Trophoblast cell (in vitro differentiated cells and primary cell): ENCODE measurements at regions not wholly inside any gene's neighbourhood (a gene's known extent, or its start where the extent isn't known, plus 50 kb on each side); places are given as distances from the start of the nearest gene placed in this dataset.

Source experiments
- DNase-seq, 2 donors: peaks; one replicate each; pipeline ENCODE4 v3.0.0-alpha.2; 2016
- H2AFZ ChIP-seq: 2 replicates; pipeline ENCODE4 v1.6.1; 2013; ENCODE audit warnings: low read length, moderate library complexity, mild to moderate bottlenecking; ENCODE audit not compliant: insufficient read depth, poor library complexity
- H2AK5ac ChIP-seq: 2 replicates; pipeline ENCODE4 v1.6.1; 2013; ENCODE audit warnings: mild to moderate bottlenecking, low read length
- H2BK120ac ChIP-seq: 2 replicates; pipeline ENCODE4 v1.6.1; 2013; ENCODE audit warnings: low read length, mild to moderate bottlenecking, moderate library complexity; ENCODE audit not compliant: insufficient read depth, poor library complexity
- H2BK12ac ChIP-seq: 2 replicates; pipeline ENCODE4 v1.6.1; 2013; ENCODE audit warnings: mild to moderate bottlenecking, low read length, moderate library complexity
- H2BK5ac ChIP-seq: 2 replicates; pipeline ENCODE4 v1.6.1; 2013; ENCODE audit warnings: low read length, low read depth, moderate library complexity, mild to moderate bottlenecking; ENCODE audit not compliant: poor library complexity
- H3K14ac ChIP-seq: 2 replicates; pipeline ENCODE4 v1.6.1; 2013; ENCODE audit warnings: mild to moderate bottlenecking, low read length
- H3K18ac ChIP-seq: 2 replicates; pipeline ENCODE4 v1.6.1; 2013; ENCODE audit warnings: mild to moderate bottlenecking, low read length
- H3K23ac ChIP-seq: 2 replicates; pipeline ENCODE4 v1.6.1; 2013; ENCODE audit warnings: low read length
- H3K27ac ChIP-seq: 2 replicates; pipeline ENCODE4 v1.5.1; 2013; ENCODE audit warnings: low read depth, mild to moderate bottlenecking, inconsistent platforms, low read length, moderate library complexity
- H3K27me3 ChIP-seq: 2 replicates; pipeline ENCODE4 v1.6.1; 2013; ENCODE audit warnings: inconsistent platforms, mild to moderate bottlenecking, low read length, moderate library complexity; ENCODE audit not compliant: insufficient read depth
- H3K36me3 ChIP-seq, 2 experiments: 1 replicate in 1 of 2; 2 replicates in 1 of 2; pipeline ENCODE4 v1.6.1; 2013; ENCODE audit warnings: low read length in 2 of 2, mild to moderate bottlenecking in 2 of 2, moderate library complexity in 1 of 2; ENCODE audit not compliant: insufficient read depth in 2 of 2, control insufficient read depth in 1 of 2
- H3K4ac ChIP-seq: 2 replicates; pipeline ENCODE4 v1.6.1; 2013; ENCODE audit warnings: low read depth, mild to moderate bottlenecking, low read length, moderate library complexity
- H3K4me1 ChIP-seq, 2 experiments: 1 replicate in 1 of 2; 2 replicates in 1 of 2; pipeline ENCODE4 v1.6.1; 2013; ENCODE audit warnings: low read length in 2 of 2, mild to moderate bottlenecking in 2 of 2, moderate library complexity in 1 of 2; ENCODE audit not compliant: insufficient read depth in 2 of 2, control insufficient read depth in 1 of 2
- H3K4me2 ChIP-seq: 2 replicates; pipeline ENCODE4 v1.6.1; 2013; ENCODE audit warnings: inconsistent platforms, mild to moderate bottlenecking, low read length, moderate library complexity
- H3K4me3 ChIP-seq: 2 replicates; pipeline ENCODE4 v1.5.1; 2013; ENCODE audit warnings: mild to moderate bottlenecking, low read depth, low read length, inconsistent platforms
- H3K79me1 ChIP-seq: one replicate; pipeline ENCODE4 v1.6.1; 2013; ENCODE audit warnings: low read length
- H3K79me2 ChIP-seq: 2 replicates; pipeline ENCODE4 v1.6.1; 2013; ENCODE audit warnings: low read length, mild to moderate bottlenecking; ENCODE audit not compliant: control insufficient read depth, insufficient read depth, poor library complexity
- H3K9ac ChIP-seq: 2 replicates; pipeline ENCODE4 v1.6.1; 2013; ENCODE audit warnings: mild to moderate bottlenecking, low read length
- H3K9me3 ChIP-seq: 2 replicates; pipeline ENCODE4 v1.6.1; 2013; ENCODE audit warnings: low read depth, mild to moderate bottlenecking, control low read depth, inconsistent platforms, low read length; ENCODE audit not compliant: insufficient read depth
- H4K12ac ChIP-seq: 2 replicates; pipeline ENCODE4 v1.6.1; 2013; ENCODE audit warnings: low read depth, mild to moderate bottlenecking, low read length, moderate library complexity
- H4K8ac ChIP-seq: 2 replicates; pipeline ENCODE4 v1.6.1; 2013; ENCODE audit warnings: low read depth, mild to moderate bottlenecking, low read length, moderate library complexity
- H4K91ac ChIP-seq: one replicate; pipeline ENCODE4 v1.6.1; 2013; ENCODE audit warnings: low read depth, mild to moderate bottlenecking, low read length, moderate library complexity
- WGBS: extraction: QIAGEN DNeasy Blood & Tissue Kit; methylation state at CpG from one replicate; pipeline ENCODE4 v1.1.7; 2013; ENCODE audit warnings: missing lambda C conversion rate; ENCODE audit not compliant: insufficient read length, insufficient coverage; ENCODE audit errors: extremely low coverage; 5-methylcytosine and 5-hydroxymethylcytosine counted together

GRCh38 chr2:150610670-150611279, 123.3 kb upstream of the RND3 start:
- Histone ChIP-seq H3K9ac (no peak overlapping the region), H4K12ac (no peak overlapping the region), H3K4me3 (no peak overlapping the region), H3K27me3 (no peaks in the 10 kb centered on the region), H3K18ac (no peak overlapping the region), H3K9me3 (no peaks in the 10 kb centered on the region), H3K23ac (no peak overlapping the region), H4K8ac (no peak overlapping the region), H3K79me1 (peaks cover 8% of the 10 kb centered on the region), H2AK5ac (no peak overlapping the region), H3K4ac (no peak overlapping the region), H4K91ac (no peak overlapping the region), H2BK120ac (no peak overlapping the region), H2BK12ac (no peak overlapping the region), H3K27ac (no peak overlapping the region), H3K4me1 (peaks cover 0 to 5% of the 10 kb centered on the region in 2 experiments), H2AFZ (no peak overlapping the region), H2BK5ac (no peak overlapping the region), H3K79me2 (no peaks in the 10 kb centered on the region), H3K4me2 (no peak overlapping the region), H3K14ac (no peak overlapping the region), H3K36me3 (no peaks in the 10 kb centered on the region)
- no CpG with 5 or more reads among the region's 6 CpGs for WGBS
- DNase-seq, result peak; percentile 42 to 81

DNA sequence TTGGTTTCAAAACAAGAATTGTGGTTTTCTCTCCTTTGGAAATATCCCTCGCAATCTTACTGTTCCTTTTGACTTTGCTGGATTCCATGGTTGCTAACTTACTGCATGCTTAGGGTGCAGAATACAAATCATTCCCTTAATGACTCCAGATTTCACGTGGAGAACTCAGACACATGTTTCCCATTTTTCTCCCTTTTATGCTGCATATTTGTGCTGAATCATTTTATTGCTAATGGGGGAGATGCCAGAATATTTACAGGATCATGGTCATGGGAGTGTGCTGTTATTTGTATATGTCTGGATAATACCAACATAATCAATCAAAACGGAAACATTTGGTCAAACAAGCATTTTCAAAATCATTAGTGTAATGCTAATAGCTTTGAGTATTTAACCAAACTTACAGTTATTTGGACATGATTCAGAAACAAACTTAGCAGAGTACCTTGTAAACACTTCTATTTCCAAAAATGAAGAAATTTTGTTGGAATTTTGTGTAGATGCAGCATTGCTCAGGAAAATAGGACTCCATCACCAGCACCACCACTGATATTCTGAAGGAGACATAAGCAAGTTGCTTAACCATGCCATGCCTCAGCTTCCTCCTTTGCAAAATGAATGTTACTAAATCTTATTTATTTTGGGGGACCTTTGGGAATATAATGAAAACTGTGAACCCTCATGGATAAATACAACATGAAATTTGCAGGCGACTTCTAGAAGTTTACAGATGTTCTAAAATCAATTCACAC, 122.5 kb upstream of the RND3 start:
- no CpG with 5 or more reads among the region's 4 CpGs for WGBS
- peaks cover 0 to 5% of the 10 kb centered on the region in 2 experiments for H3K4me1 ChIP-seq
- H3K9ac ChIP-seq, result no peak overlapping the region
- no peak overlapping the region for H4K91ac ChIP-seq
- no peak overlapping the region for H4K12ac ChIP-seq
- no peak overlapping the region for H3K23ac ChIP-seq
- H2BK5ac ChIP-seq, result no peak overlapping the region
- no peak overlapping the region for H4K8ac ChIP-seq
- no peak overlapping the region for H2AFZ ChIP-seq
- DNase-seq, result no peak
- H3K27me3 ChIP-seq, result no peaks in the 10 kb centered on the region
- H3K36me3 ChIP-seq, result no peaks in the 10 kb centered on the region
- peaks cover 6% of the 10 kb centered on the region for H3K79me1 ChIP-seq
- H2AK5ac ChIP-seq, result no peak overlapping the region
- H3K4me2 ChIP-seq, result no peak overlapping the region
- H3K9me3 ChIP-seq, result no peaks in the 10 kb centered on the region
- no peak overlapping the region for H3K14ac ChIP-seq
- H3K4me3 ChIP-seq, result no peak overlapping the region
- H3K4ac ChIP-seq, result no peak overlapping the region
- H2BK120ac ChIP-seq, result no peak overlapping the region
- no peaks in the 10 kb centered on the region for H3K79me2 ChIP-seq
- H3K18ac ChIP-seq, result no peak overlapping the region
- no peak overlapping the region for H3K27ac ChIP-seq
- no peak overlapping the region for H2BK12ac ChIP-seq

- H3K4me3 ChIP-seq, result no peak overlapping the region
- H4K8ac ChIP-seq, result no peak overlapping the region
- H3K9ac ChIP-seq, result no peak overlapping the region
- no peaks in the 10 kb centered on the region for H3K9me3 ChIP-seq
- H3K4me1 ChIP-seq, result peaks cover 0 to 2% of the 10 kb centered on the region in 2 experiments
- H3K23ac ChIP-seq, result no peak overlapping the region
- no peak overlapping the region for H3K14ac ChIP-seq
- no peak overlapping the region for H3K4ac ChIP-seq
- no peak overlapping the region for H3K4me2 ChIP-seq
- WGBS, result no CpG with 5 or more reads among the region's 1 CpG
- no peak overlapping the region for H3K27ac ChIP-seq
- H3K36me3 ChIP-seq, result no peaks in the 10 kb centered on the region
- no peak overlapping the region for H4K12ac ChIP-seq
- no peak overlapping the region for H4K91ac ChIP-seq
- no peaks in the 10 kb centered on the region for H3K79me1 ChIP-seq
- no peak overlapping the region for H2AK5ac ChIP-seq
- H2AFZ ChIP-seq, result no peak overlapping the region
- H3K79me2 ChIP-seq, result no peaks in the 10 kb centered on the region
- H3K27me3 ChIP-seq, result no peaks in the 10 kb centered on the region
- H3K18ac ChIP-seq, result no peak overlapping the region
- H2BK12ac ChIP-seq, result no peak overlapping the region
- no peak overlapping the region for H2BK5ac ChIP-seq
- no peak overlapping the region for H2BK120ac ChIP-seq
- no peak for DNase-seq
Measured at GRCh38 chr2:150608341-150608740, 120.9 kb upstream of the RND3 start.

GRCh38 chr2:150607390-150607811, 119.9 kb upstream of the RND3 start:
- Histone ChIP-seq H2BK5ac (no peak overlapping the region), H3K79me1 (no peaks in the 10 kb centered on the region), H4K12ac (no peak overlapping the region), H3K4ac (no peak overlapping the region), H3K4me3 (no peak overlapping the region), H4K91ac (no peak overlapping the region), H3K79me2 (no peaks in the 10 kb centered on the region), H2AFZ (no peak overlapping the region), H3K4me1 (no peaks in the 10 kb centered on the region), H3K23ac (no peak overlapping the region), H2BK120ac (no peak overlapping the region), H2AK5ac (no peak overlapping the region), H3K27me3 (no peaks in the 10 kb centered on the region), H3K36me3 (no peaks in the 10 kb centered on the region), H2BK12ac (no peak overlapping the region), H3K9me3 (no peaks in the 10 kb centered on the region), H3K4me2 (no peak overlapping the region), H3K14ac (no peak overlapping the region), H3K9ac (no peak overlapping the region), H3K27ac (no peak overlapping the region), H4K8ac (no peak overlapping the region), H3K18ac (no peak overlapping the region)
- no peak for DNase-seq
